GM21825 (cell line): ENCODE measurements at regions not wholly inside any gene's neighbourhood (a gene's known extent, or its start where the extent isn't known, plus 50 kb on each side); places are given as distances from the start of the nearest gene placed in this dataset.

Experiments used
- ATAC-seq: cut with Tn5 transposase; IDR thresholded peaks from one replicate; pipeline ENCODE4 v1.9.1; 2021; ENCODE audit warnings: mild to moderate bottlenecking, moderate library complexity; ENCODE audit not compliant: unreplicated experiment

DNA sequence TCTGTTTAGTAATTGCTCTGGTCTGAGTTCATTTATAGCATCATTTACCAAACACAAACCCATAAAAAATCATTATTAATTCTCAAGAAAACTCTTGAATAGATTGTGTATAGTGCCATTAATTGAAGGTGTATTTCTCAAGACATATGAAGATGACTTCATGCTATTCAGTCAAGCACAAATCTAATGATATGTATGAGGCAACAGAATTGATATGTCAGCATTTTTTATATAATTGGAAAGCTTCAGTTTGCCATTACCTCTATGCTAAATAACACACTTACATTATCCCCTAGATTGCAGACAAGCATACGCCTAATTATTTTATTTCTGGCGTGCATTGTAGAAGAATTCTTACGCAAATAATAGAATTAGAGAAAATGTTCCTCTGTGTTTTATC is 461.8 kb downstream of the PDHA2 start:
- ATAC-seq = no peak

GRCh38 chr4:96305030-96305429 is 465.1 kb downstream of the PDHA2 start:
- ATAC-seq = no peak

GRCh38 chr4:96312046-96312685 is 472.3 kb downstream of the PDHA2 start:
- no peak for ATAC-seq

DNA sequence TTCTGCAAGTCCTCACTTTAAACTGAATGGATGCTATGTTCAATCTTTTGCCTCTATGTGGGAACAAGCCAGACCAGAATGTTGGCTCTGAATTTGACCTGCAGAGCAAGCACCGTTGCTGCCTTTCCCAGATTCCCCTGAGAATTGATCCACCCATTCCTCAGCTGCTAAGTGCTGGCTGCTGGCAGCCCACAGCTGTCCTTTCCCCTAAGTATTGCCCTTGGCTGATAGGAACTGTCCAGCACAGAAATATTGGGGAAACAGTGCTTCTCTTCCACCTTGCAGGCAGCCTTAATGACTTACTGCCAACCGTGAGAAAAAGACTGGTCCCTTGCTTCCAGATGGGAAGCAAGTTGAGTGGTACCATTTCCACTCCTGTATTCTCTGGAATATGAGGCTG is 475.9 kb downstream of the PDHA2 start:
- ATAC-seq = no peak

DNA sequence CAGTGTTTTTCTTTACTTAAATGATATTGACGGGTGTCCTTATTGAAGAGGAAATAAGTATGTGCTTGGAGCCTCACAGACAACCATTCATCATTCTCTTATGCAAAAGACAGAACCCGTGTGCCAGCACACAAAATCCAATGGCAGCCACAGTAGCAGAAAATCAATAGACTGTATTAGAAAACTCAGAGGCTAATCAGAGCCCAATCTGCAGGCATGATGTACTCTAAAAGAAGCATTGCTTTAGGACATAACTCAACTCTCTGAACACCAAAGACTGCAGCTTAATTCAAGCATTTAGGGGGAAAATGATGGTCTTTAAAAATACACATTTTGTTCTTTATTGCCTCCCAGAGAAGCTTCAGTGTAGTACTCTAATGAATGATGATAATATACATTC is 476.9 kb downstream of the PDHA2 start:
- ATAC-seq = no peak

DNA sequence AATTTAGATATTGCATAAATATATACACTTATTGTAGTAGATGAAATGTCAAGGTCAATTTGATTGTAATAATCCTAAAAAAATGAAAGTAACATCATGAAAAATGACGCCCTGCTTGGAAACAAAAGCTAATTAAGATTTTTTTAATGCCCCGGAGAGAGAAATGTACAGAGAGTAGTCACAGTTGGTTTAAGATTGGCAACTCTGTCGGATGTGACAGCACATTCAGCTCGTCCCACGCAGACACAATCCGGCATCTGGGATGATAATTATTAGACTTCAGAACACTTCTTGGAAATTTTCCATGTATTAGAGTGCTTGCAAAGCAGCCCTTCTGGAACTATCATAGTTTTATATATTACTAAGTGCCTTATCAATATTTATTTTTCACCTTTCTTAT is 478.0 kb downstream of the PDHA2 start:
- ATAC-seq = no peak

GRCh38 chr4:96326846-96327245 is 487.0 kb downstream of the PDHA2 start:
- ATAC-seq = no peak

DNA sequence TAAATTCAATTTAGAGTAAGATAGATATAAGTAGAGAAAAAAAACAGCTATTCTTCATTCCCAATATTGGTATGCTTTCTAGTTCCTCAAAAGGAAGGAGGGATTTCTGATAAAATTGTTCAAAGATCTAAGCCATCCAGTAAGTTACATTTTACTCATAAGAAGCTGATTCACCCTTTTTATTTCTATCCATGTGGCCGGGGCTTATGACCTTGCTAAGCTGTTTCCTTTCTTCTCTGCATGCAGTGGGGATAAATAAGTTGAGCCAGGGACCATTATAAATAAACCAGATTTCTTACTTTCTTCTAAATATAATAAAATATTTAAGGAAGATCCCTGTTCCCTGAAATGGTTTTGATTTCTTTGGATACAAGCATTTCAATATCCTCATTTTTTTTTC is 502.3 kb downstream of the PDHA2 start:
- ATAC-seq = no peak

DNA sequence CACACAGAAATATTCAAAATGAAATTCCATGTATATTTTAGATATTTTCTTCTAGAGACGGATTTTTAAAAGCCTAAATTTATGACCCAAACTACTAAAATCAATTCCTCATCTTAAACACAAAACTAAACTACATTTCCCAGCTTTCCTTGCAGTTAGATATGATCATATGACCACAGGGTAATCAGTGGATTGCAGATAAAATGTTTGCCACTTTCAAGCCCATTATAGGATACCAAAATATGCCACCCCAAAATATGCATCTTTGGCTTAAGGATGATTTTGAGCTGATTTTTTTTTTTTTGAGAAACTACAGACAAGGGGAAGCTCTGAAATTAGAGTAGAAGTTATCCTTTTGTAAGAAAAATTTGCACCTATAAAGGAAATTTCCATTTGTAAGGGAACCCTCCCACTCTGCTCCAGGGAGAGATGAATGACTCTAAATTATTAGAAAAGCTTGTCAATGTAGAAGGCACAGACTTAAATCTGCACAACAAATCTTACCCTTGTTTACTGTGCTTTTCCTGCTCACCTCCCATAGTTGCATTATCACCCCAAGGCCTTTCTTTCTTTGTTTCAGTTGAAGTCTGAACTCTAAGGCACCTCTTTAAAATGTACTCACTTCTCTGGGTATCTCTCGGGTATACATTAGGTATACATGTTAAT is 503.0 kb downstream of the PDHA2 start:
- ATAC-seq = no peak

- ATAC-seq = no peak
These were observed 503.9 kb downstream of the PDHA2 start for GRCh38 chr4:96343836-96344235.

DNA sequence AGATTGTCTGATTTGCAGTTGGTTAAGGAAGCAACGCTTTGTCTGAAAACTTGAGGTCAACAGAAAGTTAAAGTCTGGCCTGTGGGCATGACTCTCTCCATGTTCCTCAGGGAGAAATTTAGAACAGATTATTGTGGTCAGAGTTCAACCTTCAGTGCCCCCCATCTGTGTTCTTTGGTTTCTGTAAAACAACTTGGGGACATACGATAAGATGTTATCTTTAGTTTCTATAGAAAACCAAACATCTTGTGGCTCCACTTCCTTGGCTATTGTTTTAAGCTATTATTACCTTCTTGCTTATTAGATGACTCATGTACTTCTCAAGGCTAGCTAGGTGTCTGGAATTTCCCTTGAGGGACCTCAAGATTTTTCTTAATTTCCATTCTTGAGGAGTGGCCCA is 507.7 kb downstream of the PDHA2 start:
- no peak for ATAC-seq

GRCh38 chr4:96352051-96352517 is 512.2 kb downstream of the PDHA2 start:
- ATAC-seq = no peak

- ATAC-seq = no peak
These were observed 514.3 kb downstream of the PDHA2 start for GRCh38 chr4:96354036-96354712.

GRCh38 chr4:96355414-96355813 is 515.5 kb downstream of the PDHA2 start:
- no peak for ATAC-seq

GRCh38 chr4:96356591-96357370 is 516.9 kb downstream of the PDHA2 start:
- ATAC-seq = no peak

DNA sequence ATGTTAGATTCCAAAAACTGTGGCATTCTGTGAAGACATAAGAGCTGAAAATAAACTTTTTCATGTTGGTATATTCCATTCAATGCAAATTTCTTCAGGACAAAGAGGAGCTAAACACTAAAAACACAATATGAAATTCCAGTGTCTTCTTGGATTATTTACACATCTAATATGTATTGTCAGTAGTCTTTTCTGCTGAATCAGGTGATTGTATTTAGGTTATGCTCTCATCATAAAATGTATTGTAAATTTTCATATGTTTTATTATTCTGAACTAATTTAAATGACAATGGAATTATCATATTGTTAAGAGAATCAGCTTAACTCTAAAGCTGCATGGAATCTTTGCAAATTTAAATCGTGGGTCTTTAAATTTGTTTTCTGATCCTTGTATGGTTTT is 526.7 kb downstream of the PDHA2 start:
- no peak for ATAC-seq

GRCh38 chr4:96375367-96375766 is 535.5 kb downstream of the PDHA2 start:
- ATAC-seq = no peak

DNA sequence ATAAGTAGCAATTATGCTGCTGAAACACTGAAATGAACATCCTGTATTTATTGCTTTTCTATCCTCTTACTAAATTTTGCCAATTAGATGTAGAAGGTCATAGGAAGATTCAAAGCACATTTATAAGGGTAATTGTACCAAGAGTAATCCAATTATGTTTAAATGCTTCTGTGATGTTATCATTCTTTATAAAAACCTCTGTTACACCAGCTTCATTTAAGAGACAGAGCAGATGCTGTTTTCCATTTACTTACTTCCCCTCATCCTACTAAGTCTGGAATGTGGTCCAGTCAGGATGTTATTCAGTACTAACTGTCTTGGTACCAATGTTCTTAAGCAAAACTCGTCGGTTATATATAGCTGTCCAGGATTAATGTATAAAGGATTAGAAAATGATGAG is 539.6 kb downstream of the PDHA2 start:
- ATAC-seq = no peak

DNA sequence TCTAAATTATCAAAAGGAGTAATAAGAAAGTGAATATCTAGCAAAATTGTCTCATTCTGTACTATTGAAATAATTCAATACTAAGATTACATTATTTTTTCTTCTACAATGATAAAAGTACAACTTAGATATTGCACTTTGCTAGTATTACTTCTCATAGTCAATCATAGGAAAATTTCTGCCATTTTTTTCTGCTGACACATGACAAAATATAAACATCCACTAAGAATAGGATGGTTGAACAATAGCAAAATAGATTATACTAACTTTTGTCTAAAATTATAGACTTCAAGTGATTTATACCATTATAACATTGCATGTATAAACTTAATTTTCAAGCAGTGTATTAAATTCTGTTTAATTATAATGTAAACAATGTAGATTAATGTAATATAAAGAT is 540.2 kb downstream of the PDHA2 start:
- no peak for ATAC-seq

GRCh38 chr4:96383349-96383748 is 543.5 kb downstream of the PDHA2 start:
- no peak for ATAC-seq

DNA sequence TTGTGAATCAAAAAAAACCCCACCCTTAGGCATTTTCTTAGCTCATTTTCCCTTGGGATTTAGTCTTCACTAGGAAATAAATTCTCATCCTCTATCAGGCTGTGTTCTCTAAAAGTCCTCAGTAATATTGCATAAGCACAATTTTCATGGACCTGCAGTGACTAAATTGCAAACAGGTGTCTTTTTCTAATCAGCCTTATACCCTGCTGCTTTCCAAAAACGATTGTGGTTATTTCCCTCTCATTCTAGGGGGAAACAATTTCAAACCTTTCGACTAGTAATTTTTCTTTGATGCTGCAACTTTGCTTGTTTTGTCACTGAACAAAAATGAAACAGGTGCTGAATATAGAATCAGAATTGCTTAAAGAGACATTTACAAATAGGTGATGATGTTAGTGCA is 549.9 kb downstream of the PDHA2 start:
- no peak for ATAC-seq
